Cardiac fibroblast (primary cell): ENCODE measurements at regions not wholly inside any gene's neighbourhood (a gene's known extent, or its start where the extent isn't known, plus 50 kb on each side); places are given as distances from the start of the nearest gene placed in this dataset.
"Not testable (repeated sequence)": the region's sequence is repeated elsewhere in the genome, so short reads cannot be mapped to it uniquely, and the experiment has no call there.

Source experiments
- DNase-seq, 2 donors: peaks; one replicate each; pipeline versions ENCODE4 v3.0.0 to v3.0.0-alpha.2; 2010; ENCODE audit warnings: low read depth in 2 of 2
- H3K4me3 ChIP-seq, 2 donors: replicated peaks in 1 of 2; 1 replicate in 1 of 2; 2 replicates in 1 of 2; pipeline ENCODE4 v1.5.1; 2011; ENCODE audit warnings: low read depth in 2 of 2, low read length in 2 of 2, mild to moderate bottlenecking in 2 of 2, moderate library complexity in 1 of 2
- TF ChIP-seq, protein P1 (sequence below): IDR thresholded peaks from one replicate; pipeline ENCODE4 v1.5.1; 2011; ENCODE audit warnings: low read depth, mild to moderate bottlenecking, low read length, inconsistent platforms

DNA sequence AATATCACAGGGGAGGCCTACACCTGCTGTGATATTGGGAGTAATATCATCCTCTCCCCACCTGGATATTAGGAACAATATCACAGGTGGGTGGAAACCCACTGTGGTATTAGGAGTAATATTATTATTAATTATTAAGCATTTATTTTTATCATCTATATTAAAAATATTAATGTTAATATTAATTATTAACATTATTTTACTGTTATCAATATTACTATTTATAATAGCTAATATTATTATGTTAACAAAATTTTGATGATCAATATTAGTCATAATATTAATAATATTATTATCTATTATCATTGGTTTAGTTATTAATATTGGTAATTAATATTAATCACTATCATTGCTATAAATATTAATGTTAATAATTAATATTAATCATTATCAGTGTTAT, 161.1 kb upstream of the API5 start:
- no peak overlapping the region for H3K4me3 ChIP-seq
- TF ChIP-seq, protein P1, sequence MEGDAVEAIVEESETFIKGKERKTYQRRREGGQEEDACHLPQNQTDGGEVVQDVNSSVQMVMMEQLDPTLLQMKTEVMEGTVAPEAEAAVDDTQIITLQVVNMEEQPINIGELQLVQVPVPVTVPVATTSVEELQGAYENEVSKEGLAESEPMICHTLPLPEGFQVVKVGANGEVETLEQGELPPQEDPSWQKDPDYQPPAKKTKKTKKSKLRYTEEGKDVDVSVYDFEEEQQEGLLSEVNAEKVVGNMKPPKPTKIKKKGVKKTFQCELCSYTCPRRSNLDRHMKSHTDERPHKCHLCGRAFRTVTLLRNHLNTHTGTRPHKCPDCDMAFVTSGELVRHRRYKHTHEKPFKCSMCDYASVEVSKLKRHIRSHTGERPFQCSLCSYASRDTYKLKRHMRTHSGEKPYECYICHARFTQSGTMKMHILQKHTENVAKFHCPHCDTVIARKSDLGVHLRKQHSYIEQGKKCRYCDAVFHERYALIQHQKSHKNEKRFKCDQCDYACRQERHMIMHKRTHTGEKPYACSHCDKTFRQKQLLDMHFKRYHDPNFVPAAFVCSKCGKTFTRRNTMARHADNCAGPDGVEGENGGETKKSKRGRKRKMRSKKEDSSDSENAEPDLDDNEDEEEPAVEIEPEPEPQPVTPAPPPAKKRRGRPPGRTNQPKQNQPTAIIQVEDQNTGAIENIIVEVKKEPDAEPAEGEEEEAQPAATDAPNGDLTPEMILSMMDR, result no peak
- no peak for DNase-seq

DNA sequence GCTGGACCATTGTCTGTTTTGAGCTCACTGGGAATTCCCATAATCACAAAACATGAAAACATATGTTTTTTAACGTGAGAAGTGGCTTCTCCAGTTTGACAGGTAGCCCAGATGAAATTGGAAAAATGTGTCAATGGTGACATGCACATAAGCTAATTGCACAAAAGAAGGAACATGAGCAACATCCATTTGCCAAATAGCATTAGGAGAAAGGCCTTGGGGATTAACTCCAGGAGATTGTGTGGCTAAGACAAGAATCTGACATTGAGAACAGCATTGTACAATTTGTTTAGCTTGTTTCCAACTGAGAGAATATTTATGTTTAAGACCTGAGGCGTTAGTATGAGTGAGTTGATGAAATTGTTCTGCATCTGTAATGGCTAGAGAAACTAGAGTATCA, 147.0 kb upstream of the API5 start:
- TF ChIP-seq, protein P1, result no peak
- no peak for DNase-seq

DNA sequence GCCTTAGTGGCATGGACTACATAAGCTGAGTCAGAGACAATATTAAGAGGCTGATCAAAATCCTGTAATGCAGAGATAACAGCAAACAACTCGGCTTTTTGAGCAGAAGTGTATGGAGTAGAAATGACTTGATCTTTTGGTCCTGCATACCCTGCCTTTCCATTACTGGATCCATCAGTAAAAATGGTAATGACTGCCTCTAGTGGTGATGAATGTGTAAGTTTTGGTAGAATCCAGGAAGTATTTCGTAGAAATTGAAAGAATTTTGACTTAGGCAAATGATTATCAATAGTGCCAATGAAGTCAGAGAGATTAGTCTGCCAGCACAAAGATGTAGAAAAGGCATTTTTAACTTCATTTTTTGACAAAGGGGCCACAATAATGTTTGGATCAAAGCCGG, 146.4 kb upstream of the API5 start:
- not testable (repeated sequence) for H3K4me3 ChIP-seq

More for the DNA sequence above, 147.0 kb upstream of the API5 start:
- H3K4me3 ChIP-seq, result no peak overlapping the region

DNA sequence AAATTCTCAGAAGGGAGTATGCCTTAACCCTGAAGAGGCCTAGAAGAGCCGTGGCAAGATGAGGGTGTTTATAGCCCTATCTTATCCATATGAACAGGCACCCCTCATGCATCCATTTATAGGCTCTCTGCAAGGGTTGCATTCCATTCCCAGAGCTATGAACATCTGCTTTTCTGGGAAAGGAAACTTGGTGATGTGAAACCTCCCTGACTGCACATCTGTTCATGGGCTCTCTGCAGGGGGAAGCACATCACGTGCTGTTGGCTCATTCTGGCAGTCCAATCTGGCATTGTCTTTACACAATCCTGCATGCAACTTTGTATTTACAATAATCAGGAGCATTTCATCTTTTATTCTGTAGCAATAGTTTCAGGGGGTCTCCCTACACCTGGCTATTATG, 143.6 kb upstream of the API5 start:
- not testable (repeated sequence) for H3K4me3 ChIP-seq, DNase-seq

More for the DNA sequence above, 146.4 kb upstream of the API5 start:
- DNase-seq, result not testable (repeated sequence)

DNA sequence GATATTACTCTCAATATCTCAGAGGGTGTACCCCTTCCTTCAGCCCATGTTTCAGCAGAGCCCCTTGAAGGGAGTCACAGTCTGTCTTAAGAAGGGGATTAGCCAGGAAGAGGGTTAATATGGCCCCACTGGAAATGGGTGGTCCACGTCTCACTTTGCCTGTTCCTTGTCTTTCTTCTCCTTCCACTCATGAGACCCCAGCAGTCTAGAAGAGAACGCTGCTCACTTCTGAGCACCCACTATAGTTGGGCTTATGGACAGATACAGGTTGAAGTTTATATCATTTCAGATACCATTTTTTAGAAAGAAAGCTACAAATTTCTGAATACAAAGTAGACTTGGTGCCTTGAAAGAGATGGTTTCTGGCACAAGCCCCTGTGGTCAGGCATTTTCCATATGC, 139.3 kb upstream of the API5 start:
- no peak overlapping the region for H3K4me3 ChIP-seq
- DNase-seq, result no peak
- TF ChIP-seq, protein P1, result no peak

DNA sequence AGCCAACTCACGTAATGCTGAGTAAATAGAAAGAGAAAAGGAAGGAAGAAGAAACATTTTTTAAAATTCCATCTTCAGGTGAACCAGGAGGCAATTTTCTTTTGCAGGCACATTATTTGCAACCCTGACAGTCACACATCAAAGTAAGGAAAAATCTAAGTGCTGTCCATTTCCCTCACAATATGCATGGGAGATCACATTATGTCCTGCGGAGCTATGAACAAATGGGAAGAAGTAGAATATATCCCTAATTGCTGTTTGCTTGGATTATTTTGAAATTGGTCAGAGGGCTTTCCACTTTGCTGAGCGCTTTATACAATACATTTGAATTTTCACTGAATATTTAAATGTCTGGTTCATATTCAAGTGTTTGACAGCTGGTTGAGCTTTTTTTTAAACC, 133.8 kb upstream of the API5 start:
- no peak for DNase-seq
- TF ChIP-seq, protein P1, result no peak
- no peak overlapping the region for H3K4me3 ChIP-seq

DNA sequence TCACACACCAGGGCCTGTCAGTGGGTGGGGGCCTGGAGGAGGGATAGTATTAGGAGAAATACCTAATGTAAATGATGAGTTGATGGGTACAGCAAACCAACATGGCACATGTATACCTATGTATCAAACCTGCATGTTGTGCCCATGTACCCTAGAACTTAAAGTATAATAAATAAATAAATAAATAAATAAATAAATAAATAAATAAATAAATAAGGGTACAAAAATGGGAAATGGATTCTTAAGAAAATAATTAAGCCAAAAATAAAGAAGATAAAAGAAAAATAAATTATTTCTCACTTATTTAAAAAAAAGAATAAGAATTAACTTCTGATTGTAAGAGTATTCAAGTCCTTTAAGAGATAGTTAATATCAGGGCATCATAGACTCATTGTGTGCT, 117.3 kb upstream of the API5 start:
- not testable (repeated sequence) for DNase-seq, H3K4me3 ChIP-seq

DNA sequence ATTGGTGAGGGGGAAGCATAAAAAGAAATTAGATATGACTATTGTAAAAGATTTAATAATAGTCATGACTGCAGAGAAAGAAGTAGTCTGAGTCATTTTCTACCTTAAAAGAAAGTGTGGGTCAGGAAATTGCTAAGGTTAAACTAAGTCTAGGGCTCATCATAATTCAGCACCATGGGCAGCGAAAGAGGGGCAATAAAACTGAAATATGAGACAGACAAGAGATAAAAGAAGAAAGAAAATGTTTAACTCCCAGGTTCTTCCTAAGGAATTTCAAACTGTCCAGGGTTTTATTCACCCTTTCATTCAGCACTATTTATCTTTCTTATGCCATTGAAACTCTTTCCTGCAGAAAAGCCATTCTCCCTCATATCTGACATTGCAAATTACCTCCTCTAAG, 114.4 kb upstream of the API5 start:
- H3K4me3 ChIP-seq, result no peak overlapping the region
- TF ChIP-seq, protein P1, result no peak
- no peak for DNase-seq

DNA sequence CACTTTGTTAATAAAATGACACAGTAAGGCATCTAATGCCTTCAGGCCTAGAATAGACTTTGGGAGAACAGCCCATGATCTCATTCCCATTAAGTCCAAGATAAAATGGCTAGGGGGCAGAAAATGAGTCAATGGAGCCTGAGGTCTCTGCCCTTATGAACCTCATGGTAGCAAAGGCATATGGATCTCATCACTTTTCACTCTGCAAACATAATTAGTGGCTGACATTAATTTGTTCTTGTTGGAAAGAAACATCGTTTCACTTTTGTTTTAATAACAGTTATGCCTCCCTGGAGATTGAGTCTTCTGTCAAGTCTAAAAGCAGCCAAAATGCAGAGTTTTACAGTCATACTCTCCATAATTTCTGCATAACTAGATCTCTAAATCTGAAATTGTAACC, 111.8 kb upstream of the API5 start:
- DNase-seq, result no peak
- TF ChIP-seq, protein P1, result no peak

More for the DNA sequence above, 111.8 kb upstream of the API5 start:
- H3K4me3 ChIP-seq, result no peak overlapping the region
